CD14-positive monocyte (primary cell): ENCODE measurements at regions not wholly inside any gene's neighbourhood (a gene's known extent, or its start where the extent isn't known, plus 50 kb on each side); places are given as distances from the start of the nearest gene placed in this dataset.

Experiments
- DNase-seq, 3 donors: peaks; one replicate each; pipeline ENCODE4 v3.0.0-alpha.2; 2011 to 2022
- H2AFZ ChIP-seq: 2 replicates; pipeline ENCODE4 v1.6.0; 2012; ENCODE audit warnings: mild to moderate bottlenecking, low read depth, low read length, inconsistent platforms; ENCODE audit not compliant: insufficient read depth, poor library complexity, severe bottlenecking
- H3K27ac ChIP-seq, 2 donors: 1 replicate in 1 of 2; 2 replicates in 1 of 2; pipeline ENCODE4 v1.5.1; 2012 to 2013; ENCODE audit warnings: low read length in 2 of 2, control low read depth in 1 of 2, inconsistent platforms in 1 of 2, low read depth in 1 of 2, mild to moderate bottlenecking in 1 of 2
- H3K27me3 ChIP-seq, 2 donors: one replicate each; pipeline versions ENCODE4 v1.6.0 to v1.6.1; 2011 to 2013; ENCODE audit warnings: low read length in 2 of 2; ENCODE audit not compliant: control insufficient read depth in 2 of 2, insufficient read depth in 2 of 2
- H3K36me3 ChIP-seq, 2 donors: replicated peaks in 1 of 2; 1 replicate in 1 of 2; 2 replicates in 1 of 2; pipeline versions ENCODE4 v1.5.1 to v1.6.1; 2012 to 2013; ENCODE audit warnings: low read length in 2 of 2, control low read depth in 1 of 2, inconsistent platforms in 1 of 2, mild to moderate bottlenecking in 1 of 2; ENCODE audit not compliant: insufficient read depth in 2 of 2, control insufficient read depth in 1 of 2
- H3K4me1 ChIP-seq, 2 donors: 1 replicate in 1 of 2; 2 replicates in 1 of 2; pipeline versions ENCODE4 v1.5.1 to v1.6.1; 2012 to 2013; ENCODE audit warnings: low read length in 2 of 2, control low read depth in 1 of 2, inconsistent platforms in 1 of 2, mild to moderate bottlenecking in 1 of 2, moderate library complexity in 1 of 2; ENCODE audit not compliant: insufficient read depth in 2 of 2, control insufficient read depth in 1 of 2
- H3K4me2 ChIP-seq: replicated peaks from 2 replicates; pipeline ENCODE3; 2012; ENCODE audit warnings: low read length, moderate library complexity, mild to moderate bottlenecking; ENCODE audit not compliant: poor library complexity, severe bottlenecking; ENCODE audit errors: extremely low read depth
- H3K4me3 ChIP-seq, 3 experiments: fragments of 200-600 bp in 1 of 3; sonication (generic) in 1 of 3; replicated peaks in 1 of 3; 1 replicate in 2 of 3; 2 replicates in 1 of 3; pipeline ENCODE4 v1.5.1; 2011 to 2013; ENCODE audit warnings: low read length in 3 of 3, mild to moderate bottlenecking in 3 of 3, control low read depth in 2 of 3, low read depth in 2 of 3, inconsistent platforms in 1 of 3, moderate library complexity in 1 of 3
- H3K79me2 ChIP-seq: 2 replicates; pipeline ENCODE4 v1.6.0; 2012; ENCODE audit warnings: mild to moderate bottlenecking, control low read depth, inconsistent platforms, low read length, moderate library complexity; ENCODE audit not compliant: insufficient read depth
- H3K9ac ChIP-seq: 2 replicates; pipeline ENCODE4 v1.6.0; 2017; ENCODE audit warnings: low read length, mild to moderate bottlenecking; ENCODE audit not compliant: insufficient read depth, poor library complexity, severe bottlenecking
- H3K9me3 ChIP-seq, 2 donors: replicated peaks in 1 of 2; 1 replicate in 1 of 2; 2 replicates in 1 of 2; pipeline versions ENCODE4 v1.5.1 to v1.6.1; 2012 to 2013; ENCODE audit warnings: low read length in 2 of 2, control low read depth in 1 of 2; ENCODE audit not compliant: control insufficient read depth in 1 of 2, insufficient read depth in 1 of 2
- H4K20me1 ChIP-seq: 2 replicates; pipeline ENCODE4 v1.6.0; 2012; ENCODE audit warnings: mild to moderate bottlenecking, low read length, control low read depth, moderate library complexity; ENCODE audit not compliant: insufficient read depth
- H3K27ac Mint-ChIP-seq, 7 donors: one replicate each; pipeline ENCODE4 v1.8.0; 2020; ENCODE audit warnings: mild to moderate bottlenecking in 7 of 7, mixed read lengths in 7 of 7, moderate library complexity in 6 of 7, inconsistent platforms in 2 of 7
- H3K27me3 Mint-ChIP-seq, 3 donors: one replicate each; pipeline ENCODE4 v1.8.0; 2021 to 2022; ENCODE audit warnings: low read depth in 3 of 3, mild to moderate bottlenecking in 3 of 3, mixed read lengths in 3 of 3, moderate library complexity in 3 of 3, inconsistent platforms in 1 of 3
- H3K36me3 Mint-ChIP-seq, 2 donors: one replicate each; pipeline ENCODE4 v1.8.0; 2020; ENCODE audit warnings: mixed read lengths in 2 of 2, inconsistent platforms in 1 of 2, mild to moderate bottlenecking in 1 of 2
- H3K4me1 Mint-ChIP-seq: one replicate; pipeline ENCODE4 v1.8.0; 2020; ENCODE audit warnings: mild to moderate bottlenecking, mixed read lengths
- H3K4me3 Mint-ChIP-seq, 2 donors: one replicate each; pipeline ENCODE4 v1.8.0; 2020; ENCODE audit warnings: mild to moderate bottlenecking in 2 of 2, mixed read lengths in 2 of 2, moderate library complexity in 1 of 2
- H3K9me3 Mint-ChIP-seq, 7 donors: one replicate each; pipeline ENCODE4 v1.8.0; 2020 to 2022; ENCODE audit warnings: mixed read lengths in 7 of 7, mild to moderate bottlenecking in 6 of 7, moderate library complexity in 6 of 7, inconsistent platforms in 2 of 7
- WGBS: methylation state at CpG from one replicate; pipeline ENCODE4 v1.1.5; 2013; ENCODE audit warnings: missing lambda C conversion rate; ENCODE audit not compliant: insufficient coverage; 5-methylcytosine and 5-hydroxymethylcytosine counted together
- intact Hi-C, 2 donors: fragments of 100-400 bp; cut with micrococcal nuclease; formaldehyde crosslinking; loops; one replicate each; pipeline versions ENCODE4 v1.15.0 to v1.15.1; 2023
- TF ChIP-seq, protein P1 (sequence below): fragments of 200-600 bp; IDR thresholded peaks from one replicate; pipeline ENCODE4 v1.8.0; 2022; ENCODE audit warnings: antibody characterized with exemption, mild to moderate bottlenecking

DNA sequence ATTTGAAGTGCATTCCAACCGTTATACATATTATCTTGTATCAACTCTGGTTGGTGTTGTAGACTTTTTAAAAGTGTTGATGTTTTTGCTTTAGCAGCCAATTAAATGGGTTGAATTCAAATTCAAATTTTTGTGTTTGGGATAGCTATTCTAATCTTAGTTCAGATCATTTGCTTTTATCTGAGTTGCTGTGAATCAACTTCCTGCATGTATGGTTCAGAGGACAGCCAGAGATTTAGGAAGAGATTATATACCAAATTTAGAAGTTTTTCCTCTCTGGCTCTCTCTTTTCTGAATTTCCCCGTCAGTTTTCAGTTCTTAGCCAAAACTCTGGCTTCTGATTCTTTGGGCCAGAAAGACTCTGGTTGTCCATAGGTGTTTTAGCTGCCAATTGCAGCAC, 415.5 kb downstream of the NUF2 start:
- no peaks in the 10 kb centered on the region for H3K79me2 ChIP-seq
- no peaks in the 10 kb centered on the region for H3K9me3 ChIP-seq
- no peak overlapping the region for H3K4me3 ChIP-seq
- no peak overlapping the region for H3K4me2 ChIP-seq
- DNase-seq = no peak
- Mint-ChIP-seq H3K4me3 (no peak overlapping the region), H3K9me3 (peaks cover 0 to 7% (median 2%) of the 10 kb centered on the region in 7 donors), H3K27me3 (no peaks in the 10 kb centered on the region), H3K36me3 (no peaks in the 10 kb centered on the region), H3K4me1 (no peaks in the 10 kb centered on the region), H3K27ac (no peak overlapping the region)
- H2AFZ ChIP-seq = no peak overlapping the region
- H3K27me3 ChIP-seq = no peaks in the 10 kb centered on the region
- 0% methylated on average over 1 of the region's 2 CpGs for WGBS
- no peaks in the 10 kb centered on the region for H4K20me1 ChIP-seq
- no peak overlapping the region for H3K9ac ChIP-seq
- intact Hi-C loops = no loop called here
- H3K27ac ChIP-seq = no peak overlapping the region
- TF ChIP-seq, protein P1, sequence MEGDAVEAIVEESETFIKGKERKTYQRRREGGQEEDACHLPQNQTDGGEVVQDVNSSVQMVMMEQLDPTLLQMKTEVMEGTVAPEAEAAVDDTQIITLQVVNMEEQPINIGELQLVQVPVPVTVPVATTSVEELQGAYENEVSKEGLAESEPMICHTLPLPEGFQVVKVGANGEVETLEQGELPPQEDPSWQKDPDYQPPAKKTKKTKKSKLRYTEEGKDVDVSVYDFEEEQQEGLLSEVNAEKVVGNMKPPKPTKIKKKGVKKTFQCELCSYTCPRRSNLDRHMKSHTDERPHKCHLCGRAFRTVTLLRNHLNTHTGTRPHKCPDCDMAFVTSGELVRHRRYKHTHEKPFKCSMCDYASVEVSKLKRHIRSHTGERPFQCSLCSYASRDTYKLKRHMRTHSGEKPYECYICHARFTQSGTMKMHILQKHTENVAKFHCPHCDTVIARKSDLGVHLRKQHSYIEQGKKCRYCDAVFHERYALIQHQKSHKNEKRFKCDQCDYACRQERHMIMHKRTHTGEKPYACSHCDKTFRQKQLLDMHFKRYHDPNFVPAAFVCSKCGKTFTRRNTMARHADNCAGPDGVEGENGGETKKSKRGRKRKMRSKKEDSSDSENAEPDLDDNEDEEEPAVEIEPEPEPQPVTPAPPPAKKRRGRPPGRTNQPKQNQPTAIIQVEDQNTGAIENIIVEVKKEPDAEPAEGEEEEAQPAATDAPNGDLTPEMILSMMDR = no peak
- no peaks in the 10 kb centered on the region for H3K4me1 ChIP-seq
- no peaks in the 10 kb centered on the region for H3K36me3 ChIP-seq

DNA sequence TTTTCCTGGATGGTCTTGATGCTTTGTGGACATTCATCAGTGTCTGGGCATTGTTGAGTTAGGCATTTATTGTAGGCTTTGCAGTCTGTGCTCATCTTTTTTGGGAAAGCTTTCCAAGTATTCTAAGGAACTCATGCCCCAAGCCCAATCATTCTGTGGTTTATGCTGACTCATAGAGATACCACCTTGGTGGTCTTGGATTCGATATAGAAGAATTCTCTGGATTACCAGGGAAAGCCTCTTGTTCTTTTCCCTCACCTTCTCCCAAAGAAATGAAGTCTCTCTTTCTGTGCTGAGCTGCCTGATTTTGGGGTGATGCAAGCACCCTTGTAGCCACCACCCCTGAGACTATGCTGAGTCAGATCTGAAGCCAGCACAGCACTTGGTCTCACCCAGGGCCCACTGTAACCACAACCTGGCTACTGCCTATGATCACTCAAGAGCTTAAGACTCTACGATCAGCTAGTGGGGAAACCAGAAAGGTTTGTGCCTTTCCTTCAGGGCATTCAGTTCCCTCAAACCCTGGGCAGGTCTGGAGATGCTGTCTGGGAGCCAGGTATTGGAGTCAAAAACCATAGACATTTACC, 422.6 kb downstream of the NUF2 start:
- Histone ChIP-seq H3K9ac (no peak overlapping the region), H3K4me1 (no peaks in the 10 kb centered on the region), H3K4me3 (no peak overlapping the region), H3K9me3 (peaks cover 15 to 25% of the 10 kb centered on the region in 2 donors), H3K79me2 (no peaks in the 10 kb centered on the region), H3K27ac (no peak overlapping the region), H3K36me3 (no peaks in the 10 kb centered on the region), H3K4me2 (no peak overlapping the region), H3K27me3 (no peaks in the 10 kb centered on the region), H4K20me1 (no peaks in the 10 kb centered on the region), H2AFZ (no peak overlapping the region)
- DNase-seq = no peak
- Mint-ChIP-seq H3K27me3 (peaks cover 0 to 2% (median 0%) of the 10 kb centered on the region in 3 donors), H3K27ac (no peak overlapping the region), H3K4me1 (no peaks in the 10 kb centered on the region), H3K36me3 (no peaks in the 10 kb centered on the region), H3K4me3 (no peak overlapping the region), H3K9me3 (peaks cover 6 to 19% (median 11%) of the 10 kb centered on the region in 7 donors)
- intact Hi-C loops = no loop called here
- TF ChIP-seq, protein P1 = no peak
- no CpG with 5 or more reads among the region's 2 CpGs for WGBS
